Neural cell (in vitro differentiated cells): ENCODE measurements at regions not wholly inside any gene's neighbourhood (a gene's known extent, or its start where the extent isn't known, plus 50 kb on each side); places are given as distances from the start of the nearest gene placed in this dataset.

ENCODE experiments used
- H2AFZ ChIP-seq: fragments of 200-600, 300-800 bp; sonication (generic), shearing (Covaris generic); 2 replicates; pipeline ENCODE4 v1.6.0; 2014; ENCODE audit warnings: low read depth, mild to moderate bottlenecking, antibody characterized with exemption, low read length, moderate library complexity
- H3F3A ChIP-seq: fragments of 200-600 bp; shearing (Covaris generic); 2 replicates; pipeline ENCODE4 v1.6.1; 2016; ENCODE audit warnings: mild to moderate bottlenecking, moderate library complexity, mixed read lengths, antibody characterized with exemption, low read length; ENCODE audit not compliant: insufficient read depth, poor library complexity, severe bottlenecking
- H3K27ac ChIP-seq: fragments of 200-600, 300-800 bp; sonication (generic), shearing (Covaris generic); 2 replicates; pipeline ENCODE4 v1.5.1; 2014; ENCODE audit warnings: mild to moderate bottlenecking, low read length, moderate library complexity
- H3K27me3 ChIP-seq: fragments of 300-800, 200-600 bp; sonication (generic), shearing (Covaris generic); 2 replicates; pipeline ENCODE4 v1.6.0; 2014; ENCODE audit warnings: mild to moderate bottlenecking, low read depth, low read length, moderate library complexity; ENCODE audit not compliant: insufficient read depth
- H3K36me3 ChIP-seq: fragments of 300-800, 200-600 bp; sonication (generic), shearing (Covaris generic); 2 replicates; pipeline ENCODE4 v1.5.1; 2014; ENCODE audit warnings: mild to moderate bottlenecking, antibody characterized with exemption, low read length, moderate library complexity; ENCODE audit not compliant: insufficient read depth
- H3K4me2 ChIP-seq: fragments of 300-800, 200-600 bp; sonication (generic), shearing (Covaris generic); 2 replicates; pipeline ENCODE4 v1.6.0; 2014; ENCODE audit warnings: mild to moderate bottlenecking, low read length
- H3K4me3 ChIP-seq: fragments of 300-800, 200-600 bp; sonication (generic), shearing (Covaris generic); 2 replicates; pipeline ENCODE4 v1.5.1; 2014; ENCODE audit warnings: mild to moderate bottlenecking, low read length, moderate library complexity
- H3K79me2 ChIP-seq: fragments of 200-600 bp; shearing (Covaris generic); replicated peaks from 2 replicates; pipeline ENCODE4 v1.6.0; 2014; ENCODE audit warnings: mild to moderate bottlenecking, low read length, moderate library complexity; ENCODE audit not compliant: insufficient read depth
- H3K9ac ChIP-seq: fragments of 300-800, 200-600 bp; sonication (generic), shearing (Covaris generic); 2 replicates; pipeline ENCODE4 v1.6.1; 2016; ENCODE audit warnings: mild to moderate bottlenecking, low read length, mixed read lengths
- H3K9me2 ChIP-seq: fragments of 200-600 bp; shearing (Covaris generic); 2 replicates; pipeline ENCODE4 v1.6.1; 2016; ENCODE audit warnings: mild to moderate bottlenecking, low read length, mixed read lengths; ENCODE audit not compliant: insufficient read depth
- H3K9me3 ChIP-seq: fragments of 200-600, 300-800 bp; sonication (generic), shearing (Covaris generic); 2 replicates; pipeline ENCODE4 v1.6.1; 2016; ENCODE audit warnings: mild to moderate bottlenecking, mixed run types, low read length, moderate library complexity, mixed read lengths
- H4K20me1 ChIP-seq: fragments of 200-600 bp; shearing (Covaris generic); 2 replicates; pipeline ENCODE4 v1.6.1; 2016; ENCODE audit warnings: mild to moderate bottlenecking, mixed run types; ENCODE audit not compliant: insufficient read depth
- CTCF ChIP-seq: fragments of 450-650 bp; IDR thresholded peaks from 2 replicates; pipeline ENCODE4 v1.5.1; 2014; ENCODE audit warnings: antibody characterized with exemption, mild to moderate bottlenecking, moderate library complexity; ENCODE audit not compliant: poor library complexity, severe bottlenecking
- EP300 ChIP-seq: fragments of 450-650 bp; conservative IDR thresholded peaks from 2 replicates; pipeline ENCODE4 v1.6.1; 2014; ENCODE audit warnings: antibody characterized with exemption, mild to moderate bottlenecking, moderate library complexity; ENCODE audit not compliant: poor library complexity, severe bottlenecking
- EZH2 ChIP-seq: fragments of 200-600, 300-800 bp; shearing (Covaris generic), sonication (generic); IDR thresholded peaks from 2 replicates; pipeline ENCODE4 v1.6.1; 2014; ENCODE audit warnings: antibody characterized with exemption, low read length, borderline replicate concordance, mild to moderate bottlenecking; ENCODE audit not compliant: insufficient read depth, poor library complexity, severe bottlenecking
- MXI1 ChIP-seq: fragments of 450-650 bp; conservative IDR thresholded peaks from 2 replicates; pipeline ENCODE4 v1.6.1; 2014; ENCODE audit warnings: antibody characterized with exemption, mild to moderate bottlenecking; ENCODE audit not compliant: poor library complexity, severe bottlenecking
- POLR2AphosphoS5 ChIP-seq: IDR thresholded peaks from 2 replicates; pipeline ENCODE4 v1.6.1; 2012
- RAD21 ChIP-seq: fragments of 450-650 bp; conservative IDR thresholded peaks from 2 replicates; pipeline ENCODE4 v1.6.1; 2014; ENCODE audit warnings: antibody characterized with exemption, mild to moderate bottlenecking, moderate library complexity
- REST ChIP-seq: IDR thresholded peaks from 2 replicates; pipeline ENCODE4 v1.6.1; 2012; ENCODE audit warnings: borderline replicate concordance
- SMC3 ChIP-seq: fragments of 450-650 bp; conservative IDR thresholded peaks from 2 replicates; pipeline ENCODE4 v1.6.1; 2014; ENCODE audit warnings: antibody characterized with exemption, mild to moderate bottlenecking, moderate library complexity; ENCODE audit not compliant: poor library complexity
- TAF1 ChIP-seq: IDR thresholded peaks from 2 replicates; pipeline ENCODE4 v1.6.1; 2012; ENCODE audit warnings: low read depth

DNA sequence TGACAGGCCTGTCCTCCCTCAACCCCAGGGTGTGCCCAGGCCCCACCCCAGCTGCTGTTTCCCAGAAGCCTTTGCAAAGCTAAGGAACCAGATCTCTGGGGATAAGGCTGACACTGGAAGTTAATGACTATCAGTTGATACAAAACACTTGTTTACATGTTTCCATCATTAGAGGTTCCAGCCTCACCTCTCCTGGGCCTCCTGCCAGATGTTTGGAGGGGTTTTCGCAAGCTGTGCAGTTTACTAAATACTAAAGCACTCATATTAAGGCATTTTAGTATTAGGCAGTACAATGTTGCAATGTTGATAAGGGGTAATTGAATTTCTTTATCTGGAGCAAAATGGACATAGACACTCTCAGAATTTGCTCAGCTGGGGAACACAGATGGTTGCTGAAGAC is 218.7 kb downstream of the INSC start:
- H3K4me2 ChIP-seq: no peak overlapping the region
- no peaks in the 10 kb centered on the region for H3K9me2 ChIP-seq
- H3K9me3 ChIP-seq: no peaks in the 10 kb centered on the region
- no peak overlapping the region for H3K27ac ChIP-seq
- H2AFZ ChIP-seq: no peak overlapping the region
- no peaks in the 10 kb centered on the region for H3K27me3 ChIP-seq
- no peak overlapping the region for H3K9ac ChIP-seq
- H4K20me1 ChIP-seq: no peaks in the 10 kb centered on the region
- H3K36me3 ChIP-seq: no peaks in the 10 kb centered on the region
- TF ChIP-seq SMC3 (no peak), RAD21 (no peak), POLR2AphosphoS5 (no peak), REST (no peak), MXI1 (no peak), EZH2 (no peak), CTCF (no peak), TAF1 (no peak), EP300 (no peak)
- no peak overlapping the region for H3K4me3 ChIP-seq
- no peaks in the 10 kb centered on the region for H3K79me2 ChIP-seq
- H3F3A ChIP-seq: no peaks in the 10 kb centered on the region

- no peak overlapping the region for H3K4me2 ChIP-seq
These were observed 220.0 kb downstream of the INSC start for GRCh38 chr11:15334766-15335165.

More at GRCh38 chr11:15334766-15335165, 220.0 kb downstream of the INSC start:
- H3K9ac ChIP-seq: no peak overlapping the region
- H3K27me3 ChIP-seq: no peaks in the 10 kb centered on the region
- no peaks in the 10 kb centered on the region for H3F3A ChIP-seq
- no peak overlapping the region for H3K27ac ChIP-seq
- H3K9me2 ChIP-seq: no peaks in the 10 kb centered on the region
- H3K9me3 ChIP-seq: no peaks in the 10 kb centered on the region
- H3K36me3 ChIP-seq: no peaks in the 10 kb centered on the region
- no peaks in the 10 kb centered on the region for H3K79me2 ChIP-seq
- no peaks in the 10 kb centered on the region for H4K20me1 ChIP-seq
- no peak overlapping the region for H2AFZ ChIP-seq
- H3K4me3 ChIP-seq: no peak overlapping the region
- no peak for TF ChIP-seq POLR2AphosphoS5
- TF ChIP-seq RAD21: no peak
- no peak for TF ChIP-seq CTCF
- no peak for TF ChIP-seq EP300
